HG03442 (cell line): ENCODE measurements at regions not wholly inside any gene's neighbourhood (a gene's known extent, or its start where the extent isn't known, plus 50 kb on each side); places are given as distances from the start of the nearest gene placed in this dataset.
"Not testable (repeated sequence)": the region's sequence is repeated elsewhere in the genome, so short reads cannot be mapped to it uniquely, and the experiment has no call there.

Experiments used
- ATAC-seq: cut with Tn5 transposase; IDR thresholded peaks from one replicate; pipeline ENCODE4 v1.9.1; 2021; ENCODE audit warnings: mild to moderate bottlenecking, moderate library complexity; ENCODE audit not compliant: unreplicated experiment

GRCh38 chr2:180246268-180246667, 239.2 kb upstream of the CWC22 start:
- ATAC-seq: no peak

- no peak for ATAC-seq
Observed at GRCh38 chr2:180240774-180241173, 233.7 kb upstream of the CWC22 start.

GRCh38 chr2:180238729-180239128, 231.6 kb upstream of the CWC22 start:
- ATAC-seq: no peak

GRCh38 chr2:180236061-180236460, 229.0 kb upstream of the CWC22 start:
- not testable (repeated sequence) for ATAC-seq

GRCh38 chr2:180235506-180235905, 228.4 kb upstream of the CWC22 start:
- ATAC-seq: not testable (repeated sequence)

- ATAC-seq: not testable (repeated sequence)
Observed at GRCh38 chr2:180234991-180235390, 227.9 kb upstream of the CWC22 start.

GRCh38 chr2:180231015-180231414, 223.9 kb upstream of the CWC22 start:
- no peak for ATAC-seq

GRCh38 chr2:180227461-180227860, 220.4 kb upstream of the CWC22 start:
- ATAC-seq: no peak

GRCh38 chr2:180225118-180225517, 218.0 kb upstream of the CWC22 start:
- ATAC-seq: no peak

- no peak for ATAC-seq
Observed at GRCh38 chr2:180222644-180223043, 215.5 kb upstream of the CWC22 start.

GRCh38 chr2:180219491-180219890, 212.4 kb upstream of the CWC22 start:
- no peak for ATAC-seq

- ATAC-seq: no peak
Observed at GRCh38 chr2:180208841-180209240, 201.7 kb upstream of the CWC22 start.

GRCh38 chr2:180205621-180206235, 198.6 kb upstream of the CWC22 start:
- no peak for ATAC-seq

GRCh38 chr2:180203972-180204371, 196.9 kb upstream of the CWC22 start:
- ATAC-seq: no peak

- ATAC-seq: no peak
Observed at GRCh38 chr2:180202467-180202951, 195.4 kb upstream of the CWC22 start.

- no peak for ATAC-seq
Observed at GRCh38 chr2:180196419-180196977, 189.4 kb upstream of the CWC22 start.

GRCh38 chr2:180195847-180196246, 188.8 kb upstream of the CWC22 start:
- ATAC-seq: no peak

GRCh38 chr2:180191432-180192124, 184.5 kb upstream of the CWC22 start:
- ATAC-seq: no peak

GRCh38 chr2:180190851-180191250, 183.8 kb upstream of the CWC22 start:
- ATAC-seq: no peak

- ATAC-seq: no peak
Observed at GRCh38 chr2:180187611-180188010, 180.5 kb upstream of the CWC22 start.

GRCh38 chr2:180184506-180184905, 177.4 kb upstream of the CWC22 start:
- no peak for ATAC-seq

GRCh38 chr2:180180511-180180910, 173.4 kb upstream of the CWC22 start:
- no peak for ATAC-seq
